GM10248 (cell line): ENCODE measurements at regions not wholly inside any gene's neighbourhood (a gene's known extent, or its start where the extent isn't known, plus 50 kb on each side); places are given as distances from the start of the nearest gene placed in this dataset.
"Not testable (repeated sequence)": the region's sequence is repeated elsewhere in the genome, so short reads cannot be mapped to it uniquely, and the experiment has no call there.

Experiments
- CTCF ChIA-PET: fragments of 300-600 bp; sonication (Branson Sonifier 250); formaldehyde crosslinking; extraction: SDS; loops from one replicate; lab custom pipeline; 2021; ENCODE audit warnings: antibody characterized with exemption; lab: Yijun Ruan, JAX
- POLR2A ChIA-PET: fragments of 350-650 bp; sonication (Branson Sonifier 250); formaldehyde crosslinking; extraction: SDS; loops from one replicate; lab custom pipeline; 2020; ENCODE audit warnings: antibody characterized with exemption; lab: Yijun Ruan, JAX
- DNase-seq: peaks from one replicate; pipeline ENCODE4 v3.0.0; 2012; ENCODE audit errors: extremely low spot score
- TF ChIP-seq, protein P1 (sequence below): IDR thresholded peaks from 2 replicates; pipeline ENCODE4 v1.5.1; 2012; ENCODE audit warnings: mild to moderate bottlenecking, low read depth; ENCODE audit errors: extremely low read depth, missing control alignments, control extremely low read depth

GRCh38 chr17:45666046-45666600 is 118.0 kb upstream of the CRHR1 start:
- DNase-seq, result no peak
- CTCF ChIA-PET, result interaction anchor here (1.2 to 1.8 kb wide), 2 partner anchors 12 to 186 kb away, joined by 3 to 5 read pairs; no protein-coding TSS in a partner anchor
- POLR2A ChIA-PET, result interaction anchor here (0.9 kb wide), 1 partner anchor 170 kb away, joined by 3 read pairs; no protein-coding TSS in a partner anchor
- TF ChIP-seq, protein P1, sequence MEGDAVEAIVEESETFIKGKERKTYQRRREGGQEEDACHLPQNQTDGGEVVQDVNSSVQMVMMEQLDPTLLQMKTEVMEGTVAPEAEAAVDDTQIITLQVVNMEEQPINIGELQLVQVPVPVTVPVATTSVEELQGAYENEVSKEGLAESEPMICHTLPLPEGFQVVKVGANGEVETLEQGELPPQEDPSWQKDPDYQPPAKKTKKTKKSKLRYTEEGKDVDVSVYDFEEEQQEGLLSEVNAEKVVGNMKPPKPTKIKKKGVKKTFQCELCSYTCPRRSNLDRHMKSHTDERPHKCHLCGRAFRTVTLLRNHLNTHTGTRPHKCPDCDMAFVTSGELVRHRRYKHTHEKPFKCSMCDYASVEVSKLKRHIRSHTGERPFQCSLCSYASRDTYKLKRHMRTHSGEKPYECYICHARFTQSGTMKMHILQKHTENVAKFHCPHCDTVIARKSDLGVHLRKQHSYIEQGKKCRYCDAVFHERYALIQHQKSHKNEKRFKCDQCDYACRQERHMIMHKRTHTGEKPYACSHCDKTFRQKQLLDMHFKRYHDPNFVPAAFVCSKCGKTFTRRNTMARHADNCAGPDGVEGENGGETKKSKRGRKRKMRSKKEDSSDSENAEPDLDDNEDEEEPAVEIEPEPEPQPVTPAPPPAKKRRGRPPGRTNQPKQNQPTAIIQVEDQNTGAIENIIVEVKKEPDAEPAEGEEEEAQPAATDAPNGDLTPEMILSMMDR, result no peak

DNA sequence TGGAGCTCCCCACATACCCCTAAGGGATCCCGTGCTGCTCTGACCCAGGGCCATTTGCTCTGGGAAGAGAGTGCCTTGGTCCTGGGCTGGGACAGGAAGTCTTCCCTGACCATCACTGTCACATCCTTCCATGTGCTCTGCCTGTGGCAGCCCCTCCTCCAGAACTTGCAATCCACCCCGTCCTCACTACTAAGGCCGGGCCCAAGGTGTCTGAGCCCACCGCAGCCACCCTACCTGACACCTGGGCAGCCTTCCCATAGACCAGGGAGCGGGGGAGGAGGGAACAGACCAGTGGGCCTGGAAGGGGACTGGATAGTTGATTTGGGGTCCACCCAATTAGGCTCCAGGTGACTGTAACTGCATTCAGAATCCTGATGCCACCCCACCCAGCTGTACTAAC is 117.5 kb upstream of the CRHR1 start:
- DNase-seq, result no peak
- CTCF ChIA-PET, result interaction anchor here (1.2 to 1.8 kb wide), 3 partner anchors 11 to 185 kb away, joined by 3 to 5 read pairs (median 3); no protein-coding TSS in a partner anchor
- TF ChIP-seq, protein P1, result no peak
- POLR2A ChIA-PET, result interaction anchor here (0.9 kb wide), 1 partner anchor 170 kb away, joined by 3 read pairs; no protein-coding TSS in a partner anchor

DNA sequence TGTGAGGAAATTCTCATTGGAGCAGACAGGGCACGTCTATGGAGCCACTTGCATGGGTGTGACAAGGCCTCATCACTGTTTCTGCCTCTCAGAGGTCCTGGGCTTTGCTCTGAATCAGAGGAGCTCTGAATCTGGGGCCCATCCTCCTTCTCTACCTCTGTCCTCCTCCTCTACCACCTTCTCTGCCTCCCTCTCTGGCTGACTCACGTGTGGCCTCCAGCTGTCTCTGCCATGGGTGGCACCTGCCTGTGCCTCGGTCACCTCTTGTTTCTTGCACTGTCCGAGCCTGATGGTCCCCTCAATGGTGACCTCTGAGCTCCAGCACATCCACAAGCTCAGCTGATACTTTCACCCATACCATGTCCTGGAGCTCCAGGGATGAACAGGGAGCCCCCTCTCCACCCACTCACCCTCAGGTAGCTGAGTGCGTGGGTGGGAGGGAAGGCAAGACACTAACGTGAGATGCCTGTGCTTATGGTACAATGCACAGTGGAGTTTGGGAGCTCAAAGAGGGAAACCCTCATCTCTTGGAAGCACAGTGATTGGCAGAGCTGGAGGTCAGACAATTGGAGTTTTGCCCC is 116.4 kb upstream of the CRHR1 start:
- DNase-seq, result no peak
- TF ChIP-seq, protein P1, result no peak
- CTCF ChIA-PET, result interaction anchor here (1.2 to 1.7 kb wide), 2 partner anchors 20 to 28 kb away, joined by 3 to 6 read pairs; no protein-coding TSS in a partner anchor
- POLR2A ChIA-PET, result no interaction called here

DNA sequence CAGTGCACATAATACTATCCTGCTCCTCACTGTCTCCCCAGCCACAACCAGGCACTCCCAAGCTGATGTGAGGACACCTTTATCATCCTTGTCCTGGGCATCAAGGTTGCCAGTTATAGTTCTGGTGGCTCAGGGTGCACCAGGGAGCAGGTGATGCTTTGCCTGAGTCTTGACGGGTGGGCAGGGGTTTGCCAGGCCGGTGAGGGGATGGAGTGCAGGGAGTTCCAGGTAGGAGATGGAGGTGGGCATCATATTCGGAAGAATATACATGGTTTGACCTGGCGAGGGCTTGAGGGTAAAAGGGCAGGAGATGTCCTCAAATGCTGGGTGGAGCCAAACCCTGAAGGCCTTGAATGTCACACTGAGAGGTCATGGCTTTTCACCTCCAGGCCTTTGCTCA is 115.8 kb upstream of the CRHR1 start:
- DNase-seq, result no peak
- TF ChIP-seq, protein P1, result no peak
- POLR2A ChIA-PET, result no interaction called here
- CTCF ChIA-PET, result interaction anchor here (1.7 kb wide), 1 partner anchor 28 kb away, joined by 6 read pairs; no protein-coding TSS in a partner anchor

DNA sequence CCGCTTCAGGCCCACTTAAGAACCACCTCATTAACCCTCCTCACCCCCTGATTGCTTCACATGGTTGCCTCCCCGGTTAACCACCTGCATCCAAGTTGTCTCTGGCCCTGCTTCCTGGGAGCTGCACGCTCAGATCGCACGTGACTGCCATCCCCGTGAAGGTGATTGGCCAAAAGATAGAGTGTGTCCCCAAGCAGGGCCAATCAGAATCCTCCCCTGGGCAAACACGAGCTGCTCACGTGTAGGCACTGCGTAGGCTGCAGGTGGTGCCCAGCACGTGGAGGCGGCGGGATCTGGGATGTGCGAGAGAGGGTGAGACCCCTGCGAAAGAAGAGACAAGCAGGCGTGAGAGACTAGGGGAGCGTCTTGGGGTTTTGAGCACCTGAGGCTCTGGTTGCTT is 111.8 kb upstream of the CRHR1 start:
- ChIA-PET CTCF (no interaction called here), POLR2A (no interaction called here)
- TF ChIP-seq, protein P1, result no peak
- DNase-seq, result no peak

DNA sequence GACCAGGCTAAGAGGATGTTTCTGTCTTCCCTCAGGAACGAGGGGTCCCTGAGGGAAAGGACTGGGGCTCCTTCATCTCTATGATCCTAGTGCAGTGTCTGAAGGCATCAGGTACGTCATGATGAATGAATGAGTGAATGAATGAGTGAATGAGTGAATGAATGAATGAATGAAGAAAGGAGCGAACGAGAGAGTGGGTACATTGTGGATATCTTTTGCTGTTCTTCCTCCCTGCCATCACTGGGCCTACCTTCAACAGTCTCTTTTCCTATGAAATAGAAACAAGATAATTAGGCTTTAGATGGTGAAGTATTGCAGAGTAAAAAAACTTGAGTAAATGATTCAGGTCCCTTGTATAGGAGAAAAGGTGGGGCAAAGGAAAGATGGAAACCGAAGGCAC is 111.3 kb upstream of the CRHR1 start:
- ChIA-PET CTCF (no interaction called here), POLR2A (no interaction called here)
- TF ChIP-seq, protein P1, result no peak
- no peak for DNase-seq

DNA sequence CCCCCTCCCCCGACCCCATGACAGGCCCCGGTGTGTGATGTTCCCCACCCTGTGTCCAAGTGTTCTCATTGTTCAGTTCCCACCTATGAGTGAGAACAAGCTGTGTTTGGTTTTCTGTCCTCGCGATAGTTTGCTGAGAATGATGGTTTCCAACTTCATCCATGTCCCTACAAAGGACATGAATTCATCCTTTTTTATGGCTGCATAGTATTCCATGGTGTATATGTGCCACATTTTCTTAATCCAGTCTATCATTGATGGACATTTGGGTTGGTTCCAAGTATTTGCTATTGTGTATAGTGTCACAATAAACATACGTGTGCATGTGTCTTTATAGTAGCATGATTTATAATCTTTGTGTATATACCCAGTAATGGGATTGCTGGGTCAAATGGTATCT is 110.4 kb upstream of the CRHR1 start:
- CTCF ChIA-PET, DNase-seq, POLR2A ChIA-PET: not testable (repeated sequence)
